SK-N-MC (cell line): ENCODE measurements at regions not wholly inside any gene's neighbourhood (a gene's known extent, or its start where the extent isn't known, plus 50 kb on each side); places are given as distances from the start of the nearest gene placed in this dataset.

Experiments
- EZH2 ChIP-seq: fragments of 200-600 bp; sonication (generic); IDR thresholded peaks from one replicate; pipeline ENCODE4 v1.6.1; 2017; ENCODE audit warnings: antibody characterized with exemption
- POLR2AphosphoS5 ChIP-seq: IDR thresholded peaks from 2 replicates; pipeline ENCODE4 v1.6.1; 2012; ENCODE audit warnings: mild to moderate bottlenecking, low read depth, low read length, borderline replicate concordance

GRCh38 chr9:115690786-115691496, 462.6 kb upstream of the PAPPA start:
- TF ChIP-seq EZH2 (no peak), POLR2AphosphoS5 (no peak)
